ENCODE measurements at regions not wholly inside any gene's neighbourhood (a gene's known extent, or its start where the extent isn't known, plus 50 kb on each side); places are given as distances from the start of the nearest gene placed in this dataset.
"Not testable (repeated sequence)": the region's sequence is repeated elsewhere in the genome, so short reads cannot be mapped to it uniquely, and the experiment has no call there.

DNA sequence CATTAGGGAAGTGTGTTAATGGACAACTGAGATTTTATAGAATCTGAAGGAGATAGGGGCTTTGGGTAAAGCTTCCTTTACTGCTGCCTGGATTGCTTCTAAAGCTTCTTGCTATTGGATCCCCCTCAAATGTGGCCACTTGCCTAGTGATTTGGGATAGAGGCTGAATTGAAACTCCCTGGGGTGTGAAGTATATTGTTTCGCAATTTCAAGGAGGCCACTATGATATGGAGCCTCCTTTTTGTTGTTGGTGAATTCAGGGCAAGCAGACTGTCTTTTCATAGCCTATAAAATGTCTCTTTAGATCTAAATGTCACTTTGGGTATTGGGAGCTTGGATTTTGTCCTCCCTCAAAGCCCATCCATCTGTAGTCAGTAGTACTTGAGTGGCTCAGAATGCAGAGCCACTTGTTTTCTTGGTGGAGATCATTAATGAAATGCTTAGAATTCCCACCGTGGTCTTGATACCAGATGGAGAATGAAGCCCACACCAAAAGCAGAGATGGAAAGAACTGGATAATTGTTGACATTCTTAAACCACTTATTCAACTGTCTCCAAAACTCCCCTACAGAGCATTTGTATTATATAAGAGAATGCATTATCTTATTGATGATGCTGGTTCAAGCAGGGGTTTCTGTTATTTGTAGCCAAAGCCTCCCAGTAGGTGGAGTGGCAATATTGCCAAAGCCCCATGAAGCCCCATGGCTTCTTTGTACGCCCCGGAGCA, 144.3 kb upstream of the KCNE2 start:
- no peak for DNase-seq

DNA sequence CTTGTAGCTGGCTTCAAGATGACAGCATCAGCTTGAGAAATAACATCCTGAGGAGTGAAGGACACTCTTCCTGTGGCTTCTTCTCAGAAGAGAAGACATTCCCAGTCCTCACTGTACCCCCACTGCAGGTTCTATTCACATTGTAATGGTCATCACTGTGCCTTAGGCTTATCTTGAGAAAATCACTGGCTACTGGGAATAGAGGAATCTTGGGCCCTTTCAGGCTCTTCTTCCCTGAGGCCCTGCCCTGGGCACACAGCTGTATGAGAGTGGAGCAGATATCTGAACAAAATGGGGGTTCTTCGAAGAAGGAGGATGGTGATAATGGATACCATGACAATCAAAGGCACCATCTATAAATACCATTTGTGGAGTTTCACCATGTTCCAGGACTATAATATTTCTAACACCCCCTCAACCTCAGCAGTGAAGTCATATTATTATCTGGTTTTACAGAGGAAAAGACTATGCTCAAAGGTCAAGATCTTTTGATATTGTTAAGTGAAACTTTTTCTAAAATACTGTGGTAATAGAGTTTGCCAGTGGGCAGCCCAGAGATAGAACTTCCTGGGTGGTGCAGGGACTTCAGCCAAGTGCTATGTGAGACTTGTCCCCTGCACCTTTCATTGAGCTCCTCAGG, 143.1 kb upstream of the KCNE2 start:
- no peak for DNase-seq

DNA sequence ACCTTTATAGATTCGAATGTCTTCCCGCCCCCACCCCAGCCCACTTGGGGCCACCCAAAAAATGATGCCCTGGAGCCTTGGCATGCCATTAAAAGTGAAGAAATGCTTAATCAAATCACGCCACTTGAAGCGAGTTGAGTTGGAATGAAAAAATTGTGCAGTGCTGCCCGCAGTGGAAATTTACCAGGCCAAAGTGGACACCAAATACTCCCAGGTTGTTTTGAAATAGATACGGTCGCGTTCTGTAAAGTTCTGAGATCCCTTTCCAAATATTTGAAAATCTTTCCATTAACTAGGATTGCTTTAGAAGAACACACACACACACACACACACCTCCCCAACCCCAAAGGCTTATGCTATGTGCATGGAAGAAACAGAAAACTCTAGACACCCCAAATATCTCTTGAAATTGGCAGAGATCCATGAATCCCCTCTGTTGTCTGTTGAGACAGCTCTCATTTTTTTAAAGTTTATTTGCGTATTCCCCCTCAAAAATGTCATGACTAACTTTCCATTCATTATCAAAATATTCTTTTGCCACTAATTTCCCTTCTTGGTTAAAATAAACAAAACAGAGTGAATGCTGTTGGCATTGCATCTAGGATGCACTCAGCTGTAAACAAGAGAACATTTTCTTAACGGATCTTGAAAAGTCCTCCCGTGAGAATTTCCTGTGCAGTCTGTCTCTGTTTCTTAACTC, 142.3 kb upstream of the KCNE2 start:
- no peak for DNase-seq

- no peak for DNase-seq
Measured at GRCh38 chr21:34222031-34222335, 141.8 kb upstream of the KCNE2 start.

DNA sequence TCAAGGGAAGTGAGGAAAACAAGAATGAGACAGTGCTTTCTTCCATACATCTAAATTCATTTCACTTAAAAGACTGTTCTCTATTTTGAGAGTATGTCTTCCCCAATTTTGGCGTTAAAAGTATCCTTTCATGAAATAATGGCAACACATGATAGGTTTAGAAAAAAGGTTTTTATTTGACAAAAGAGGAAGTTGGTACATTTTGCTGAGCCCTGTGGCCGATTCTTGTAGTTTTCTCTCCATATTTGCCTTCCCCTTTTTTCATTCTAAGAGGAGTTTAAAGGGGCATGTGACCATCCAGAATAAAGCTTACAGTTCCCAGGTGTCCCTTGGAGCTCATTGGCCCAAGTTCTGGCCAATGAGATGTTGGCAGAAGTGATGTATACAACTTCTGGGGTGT, 140.4 kb upstream of the KCNE2 start:
- DNase-seq: no peak

- no peak for DNase-seq
Measured at GRCh38 chr21:34227386-34227852, 136.4 kb upstream of the KCNE2 start.

GRCh38 chr21:34228792-34229191, 135.0 kb upstream of the KCNE2 start:
- no peak for DNase-seq

GRCh38 chr21:34229353-34229752, 134.5 kb upstream of the KCNE2 start:
- no peak for DNase-seq

DNA sequence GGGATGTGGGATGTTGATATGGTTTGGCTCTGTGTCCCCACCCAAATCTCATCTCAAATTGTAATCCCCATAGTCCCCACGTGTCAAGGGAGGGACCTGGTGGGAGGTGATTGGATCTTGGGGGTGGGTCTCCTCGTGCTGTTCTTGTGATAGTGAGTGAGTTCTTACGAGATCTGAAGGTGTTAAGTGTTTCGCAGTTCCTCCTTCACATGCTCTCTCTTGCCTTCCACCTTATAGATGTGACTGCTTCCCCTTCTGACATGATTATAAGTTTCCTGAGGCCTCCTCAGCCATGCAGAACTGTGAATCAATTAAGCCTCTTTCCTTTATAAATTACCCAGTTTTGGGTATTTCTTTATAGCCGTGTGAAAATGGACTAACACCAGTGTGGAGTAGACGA, 130.1 kb upstream of the KCNE2 start:
- DNase-seq: not testable (repeated sequence)

DNA sequence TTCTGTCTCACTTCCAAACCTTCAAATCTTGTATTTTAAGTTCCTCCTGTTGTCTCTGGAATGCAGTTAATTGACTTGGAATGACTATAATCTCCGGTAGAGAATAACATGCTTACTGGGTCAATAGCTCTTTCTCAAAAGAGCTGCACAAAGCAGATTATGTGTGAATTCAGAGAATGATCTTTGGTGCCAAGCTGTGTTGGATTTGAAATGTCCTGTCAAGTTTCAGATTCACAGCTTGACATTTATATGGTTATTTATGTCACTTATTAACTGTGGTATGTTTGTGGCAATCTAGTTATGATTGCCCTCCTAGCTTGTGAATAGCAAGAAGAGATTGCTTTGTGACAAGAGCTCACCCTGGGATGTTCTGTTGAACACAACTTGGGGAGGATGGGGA, 128.3 kb upstream of the KCNE2 start:
- no peak for DNase-seq

- DNase-seq: no peak
Measured at GRCh38 chr21:34242973-34243372, 120.8 kb upstream of the KCNE2 start.

DNA sequence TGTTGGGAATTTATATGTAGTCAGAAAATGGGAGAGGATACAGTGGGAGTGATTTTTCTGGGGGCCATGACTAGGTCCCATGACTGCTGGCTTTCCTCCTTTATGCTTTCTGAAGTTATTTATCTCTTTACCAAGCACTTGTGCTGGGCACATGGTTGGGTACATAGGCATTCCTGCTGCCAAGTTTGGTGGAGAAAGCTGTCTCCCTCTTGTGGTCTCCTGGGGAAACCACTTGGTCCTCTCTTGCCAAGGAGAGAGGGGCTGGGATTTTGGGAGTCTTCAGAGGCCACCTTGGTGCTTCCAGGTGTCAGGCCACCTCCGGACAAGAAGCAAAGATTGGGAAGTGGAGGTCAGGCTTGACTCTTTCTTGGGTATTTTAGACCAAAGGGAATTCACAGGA, 120.2 kb upstream of the KCNE2 start:
- DNase-seq: peak in 1 of 5 donors; percentile 32

DNA sequence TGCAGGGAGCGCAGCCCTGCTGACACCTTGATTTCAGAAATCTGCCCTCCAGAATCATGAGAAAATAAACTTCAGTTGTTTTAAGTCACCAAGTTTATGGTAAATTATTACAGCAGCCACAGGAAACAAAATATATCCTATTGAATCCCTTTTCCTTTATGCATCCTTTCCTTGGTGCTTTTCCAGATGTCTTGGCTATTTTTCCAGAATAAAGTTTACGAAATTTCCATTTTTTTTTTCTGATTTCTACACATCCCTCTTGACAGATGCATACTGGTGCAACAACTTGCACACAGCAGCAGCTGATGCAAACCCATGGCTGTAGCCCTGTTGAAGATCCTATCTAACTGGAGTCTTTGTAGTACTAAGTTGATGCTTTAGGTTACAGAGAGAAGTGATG, 111.1 kb upstream of the KCNE2 start:
- DNase-seq: no peak

DNA sequence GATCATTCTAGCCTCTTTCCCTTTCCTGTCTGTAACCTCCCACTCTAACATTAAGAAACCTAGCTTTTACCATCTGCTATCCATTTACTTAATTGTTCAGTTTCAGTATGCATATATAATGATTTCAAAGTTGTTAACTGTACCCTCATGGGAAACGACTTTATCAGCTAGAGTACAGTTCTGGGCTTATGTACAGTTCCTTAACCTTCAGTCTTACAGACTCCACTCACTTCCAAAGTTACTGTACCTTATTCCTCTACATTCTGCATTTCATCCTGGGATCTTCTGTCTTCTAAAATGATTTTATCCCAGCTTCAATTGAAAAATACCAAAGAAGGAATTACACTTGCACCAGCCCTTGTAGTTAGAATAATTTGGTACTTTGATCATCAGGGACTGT, 108.7 kb upstream of the KCNE2 start:
- DNase-seq: no peak

GRCh38 chr21:34260277-34261008, 103.4 kb upstream of the KCNE2 start:
- DNase-seq: no peak

GRCh38 chr21:34261841-34262468, 101.9 kb upstream of the KCNE2 start:
- no peak for DNase-seq

DNA sequence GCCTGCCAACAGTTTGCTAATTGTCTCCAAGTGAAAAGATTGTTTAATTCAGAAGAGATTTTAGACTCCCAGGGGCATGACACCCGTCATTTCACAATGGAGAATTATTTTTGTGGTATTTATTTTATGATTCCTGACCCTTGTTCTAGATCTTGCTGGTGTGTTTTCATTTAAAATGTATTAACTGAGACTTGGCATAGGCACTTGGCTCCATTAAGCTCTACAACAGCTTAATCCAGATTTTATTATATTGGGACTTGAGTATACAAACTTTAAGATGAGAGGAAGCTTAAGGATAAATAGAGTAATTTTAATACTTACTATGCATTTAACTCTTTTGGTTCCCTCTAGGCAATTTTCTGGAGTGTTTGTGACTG, 101.3 kb upstream of the KCNE2 start:
- DNase-seq: no peak

DNA sequence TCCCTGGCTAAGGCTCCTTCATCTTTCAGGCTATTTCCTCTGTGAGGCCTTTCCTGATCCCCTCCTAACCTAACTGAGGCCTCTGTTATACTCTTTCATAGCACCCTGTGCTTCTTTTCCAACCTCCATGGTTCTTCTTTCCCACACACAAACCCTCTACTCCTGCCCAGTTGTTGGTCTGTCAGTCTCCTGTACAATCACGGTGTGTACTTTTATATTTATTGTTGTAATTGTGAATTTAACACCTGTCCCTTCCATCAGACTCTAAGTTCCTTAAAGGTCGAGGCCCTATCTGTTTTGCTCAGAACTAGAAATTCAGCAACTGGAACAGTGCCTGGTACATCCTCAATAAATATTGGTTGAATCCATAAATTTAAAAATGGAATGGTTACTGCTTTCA, 100.2 kb upstream of the KCNE2 start:
- no peak for DNase-seq

- DNase-seq: no peak
Measured at GRCh38 chr21:34266351-34266750, 97.5 kb upstream of the KCNE2 start.

- no peak for DNase-seq
Measured at GRCh38 chr21:34268493-34268892, 95.3 kb upstream of the KCNE2 start.

DNA sequence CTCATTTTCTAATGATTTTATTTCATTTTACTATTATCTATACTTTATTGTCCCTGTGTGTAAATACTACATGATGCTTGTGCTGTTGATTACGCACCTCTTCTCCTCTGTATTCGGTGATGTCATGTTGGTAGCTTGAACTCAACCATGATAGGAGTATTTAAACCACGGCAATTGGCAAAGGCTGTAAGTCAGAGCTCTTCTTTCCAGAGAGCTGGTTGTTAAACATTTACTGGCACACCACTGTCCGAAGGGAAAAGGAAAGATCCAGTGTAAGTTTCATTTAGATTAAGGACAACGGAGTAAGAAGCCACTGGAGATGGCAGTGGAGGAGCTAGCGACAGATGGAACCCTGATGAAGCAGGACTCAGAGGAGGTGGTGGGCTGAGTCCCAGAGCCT, 93.4 kb upstream of the KCNE2 start:
- DNase-seq: no peak

DNA sequence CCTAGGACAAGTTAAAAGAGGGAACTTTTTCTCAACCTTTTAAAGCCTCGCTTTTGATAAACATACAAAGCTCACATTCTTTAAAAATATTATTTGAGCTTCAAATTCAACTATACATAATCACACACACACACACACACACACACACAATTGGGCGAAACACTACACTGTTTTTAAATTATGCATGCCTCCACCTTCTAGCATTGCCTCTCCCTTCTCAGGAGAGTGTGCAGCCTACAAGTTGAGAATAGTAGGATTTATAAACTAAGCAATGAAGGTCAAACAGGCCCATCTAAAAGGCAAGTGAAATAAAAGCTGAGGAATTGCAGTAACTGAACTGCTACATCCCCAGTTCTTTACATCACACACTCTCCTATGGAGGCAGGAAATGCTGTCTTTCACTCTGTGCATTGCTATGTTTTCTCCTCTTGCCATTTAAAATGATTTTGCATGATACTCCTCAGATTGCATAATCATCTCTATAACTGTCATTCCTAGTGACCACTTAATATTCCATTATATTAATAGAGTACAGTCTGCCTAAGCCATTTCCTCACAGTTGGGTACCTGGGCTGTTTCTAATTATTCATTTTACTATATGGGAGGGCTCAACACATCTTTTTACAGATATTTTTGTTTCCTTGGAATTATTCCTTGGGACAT, 92.5 kb upstream of the KCNE2 start:
- no peak for DNase-seq

GRCh38 chr21:34272321-34272720, 91.5 kb upstream of the KCNE2 start:
- DNase-seq: no peak

Data from T-helper 1 cell (primary cell).